Neural crest cell (in vitro differentiated cells): ENCODE measurements at regions not wholly inside any gene's neighbourhood (a gene's known extent, or its start where the extent isn't known, plus 50 kb on each side); places are given as distances from the start of the nearest gene placed in this dataset.

Experiments used
- DNase-seq: peaks from one replicate; pipeline ENCODE4 v3.0.0; 2021; ENCODE audit warnings: low read depth, mixed read lengths, low spot score
- H3K27ac Mint-ChIP-seq: one replicate; pipeline ENCODE4 v1.8.0; 2021; ENCODE audit warnings: mild to moderate bottlenecking, mixed read lengths; ENCODE audit not compliant: unreplicated experiment
- H3K27me3 Mint-ChIP-seq: 2 replicates; pipeline ENCODE4 v1.8.0; 2021; ENCODE audit warnings: low read depth, mild to moderate bottlenecking, mixed read lengths
- H3K36me3 Mint-ChIP-seq: 2 replicates; pipeline ENCODE4 v1.8.0; 2021; ENCODE audit warnings: low read depth, mild to moderate bottlenecking, mixed read lengths
- H3K4me1 Mint-ChIP-seq: 2 replicates; pipeline ENCODE4 v1.8.0; 2021; ENCODE audit warnings: mixed read lengths
- H3K4me3 Mint-ChIP-seq: one replicate; pipeline ENCODE4 v1.8.0; 2021; ENCODE audit warnings: mild to moderate bottlenecking, mixed read lengths
- H3K9me3 Mint-ChIP-seq: 2 replicates; pipeline ENCODE4 v1.8.0; 2021; ENCODE audit warnings: mixed read lengths
- TF ChIP-seq, protein P1 (sequence below): fragments of 200-600 bp; sonication (generic); conservative IDR thresholded peaks from 2 replicates; pipeline ENCODE4 v1.5.0; 2021; ENCODE audit warnings: antibody characterized with exemption, mild to moderate bottlenecking

DNA sequence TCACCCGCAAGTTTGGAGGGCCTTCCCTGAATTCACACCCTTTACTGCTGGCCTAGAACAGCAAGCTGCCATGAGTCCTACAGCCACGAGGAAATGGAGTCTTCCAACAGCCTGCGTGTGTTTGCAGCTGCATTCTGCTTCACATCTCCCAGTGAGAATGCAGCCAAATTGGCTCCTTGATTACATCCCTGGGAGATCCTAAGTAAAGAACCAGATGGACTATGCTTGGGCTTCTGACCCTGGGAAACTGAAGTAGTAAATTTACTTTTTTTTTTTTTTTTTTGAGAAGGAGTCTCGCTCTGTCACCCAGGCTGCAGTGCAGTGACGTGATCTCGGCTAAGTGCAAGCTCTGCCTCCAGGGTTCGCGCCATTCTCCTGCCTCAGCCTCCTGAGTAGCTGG is 617.0 kb upstream of the CDH18 start:
- Mint-ChIP-seq H3K9me3 (peaks cover 3% of the 10 kb centered on the region), H3K4me3 (no peak overlapping the region), H3K27ac (no peak overlapping the region), H3K36me3 (peaks cover 3% of the 10 kb centered on the region), H3K4me1 (peaks cover 5% of the 10 kb centered on the region), H3K27me3 (no peaks in the 10 kb centered on the region)
- no peak for DNase-seq
- TF ChIP-seq, protein P1, sequence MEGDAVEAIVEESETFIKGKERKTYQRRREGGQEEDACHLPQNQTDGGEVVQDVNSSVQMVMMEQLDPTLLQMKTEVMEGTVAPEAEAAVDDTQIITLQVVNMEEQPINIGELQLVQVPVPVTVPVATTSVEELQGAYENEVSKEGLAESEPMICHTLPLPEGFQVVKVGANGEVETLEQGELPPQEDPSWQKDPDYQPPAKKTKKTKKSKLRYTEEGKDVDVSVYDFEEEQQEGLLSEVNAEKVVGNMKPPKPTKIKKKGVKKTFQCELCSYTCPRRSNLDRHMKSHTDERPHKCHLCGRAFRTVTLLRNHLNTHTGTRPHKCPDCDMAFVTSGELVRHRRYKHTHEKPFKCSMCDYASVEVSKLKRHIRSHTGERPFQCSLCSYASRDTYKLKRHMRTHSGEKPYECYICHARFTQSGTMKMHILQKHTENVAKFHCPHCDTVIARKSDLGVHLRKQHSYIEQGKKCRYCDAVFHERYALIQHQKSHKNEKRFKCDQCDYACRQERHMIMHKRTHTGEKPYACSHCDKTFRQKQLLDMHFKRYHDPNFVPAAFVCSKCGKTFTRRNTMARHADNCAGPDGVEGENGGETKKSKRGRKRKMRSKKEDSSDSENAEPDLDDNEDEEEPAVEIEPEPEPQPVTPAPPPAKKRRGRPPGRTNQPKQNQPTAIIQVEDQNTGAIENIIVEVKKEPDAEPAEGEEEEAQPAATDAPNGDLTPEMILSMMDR: no peak

DNA sequence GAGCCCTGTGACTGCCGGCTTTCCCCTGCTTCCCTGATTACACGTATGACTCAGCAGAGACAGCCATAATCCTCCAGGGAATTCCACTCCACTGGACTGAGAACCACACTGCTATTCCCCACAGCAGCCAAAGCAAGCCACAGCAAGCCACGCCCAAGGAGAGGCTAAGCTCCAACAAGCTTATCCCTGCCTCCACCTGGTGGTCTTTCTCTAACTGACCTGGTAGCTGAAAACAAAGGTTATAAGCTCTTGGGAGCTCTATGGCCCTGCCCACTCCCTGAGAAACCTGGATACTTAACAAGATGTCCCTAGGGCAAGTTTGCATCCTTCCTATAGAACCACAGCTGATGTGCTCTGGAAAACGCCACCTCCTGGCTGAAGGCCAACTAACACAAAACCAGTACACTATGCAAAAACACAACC is 613.7 kb upstream of the CDH18 start:
- Mint-ChIP-seq H3K27me3 (no peaks in the 10 kb centered on the region), H3K4me1 (no peaks in the 10 kb centered on the region), H3K9me3 (peaks cover 3% of the 10 kb centered on the region), H3K36me3 (peaks cover 3% of the 10 kb centered on the region), H3K27ac (no peak overlapping the region), H3K4me3 (no peak overlapping the region)
- TF ChIP-seq, protein P1: peak; percentile 35
- DNase-seq: no peak

DNA sequence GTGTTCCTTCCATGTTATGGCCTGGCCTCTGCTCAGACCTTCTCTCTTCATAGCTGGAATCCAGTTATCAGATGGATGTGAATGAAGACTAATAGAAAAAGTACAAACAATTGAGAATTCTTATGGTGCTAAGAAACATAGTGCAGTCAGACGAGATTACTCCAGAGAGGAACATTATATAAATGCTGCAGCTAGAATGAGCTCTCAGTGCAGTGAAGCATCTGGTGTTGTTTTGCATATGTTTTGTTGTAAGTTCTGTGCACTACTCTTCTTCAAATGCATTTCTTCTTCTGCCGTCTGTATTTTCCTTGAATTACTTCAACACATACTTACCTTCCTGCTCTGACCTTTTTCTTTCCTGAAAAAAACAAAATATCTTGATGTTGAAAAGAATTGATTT is 602.4 kb upstream of the CDH18 start:
- peak overlapping the region; percentile 38 for H3K27ac Mint-ChIP-seq
- TF ChIP-seq, protein P1: no peak
- H3K27me3 Mint-ChIP-seq: no peaks in the 10 kb centered on the region
- H3K4me3 Mint-ChIP-seq: no peak overlapping the region
- H3K4me1 Mint-ChIP-seq: no peaks in the 10 kb centered on the region
- no peak for DNase-seq
- H3K36me3 Mint-ChIP-seq: no peaks in the 10 kb centered on the region
- no peaks in the 10 kb centered on the region for H3K9me3 Mint-ChIP-seq

DNA sequence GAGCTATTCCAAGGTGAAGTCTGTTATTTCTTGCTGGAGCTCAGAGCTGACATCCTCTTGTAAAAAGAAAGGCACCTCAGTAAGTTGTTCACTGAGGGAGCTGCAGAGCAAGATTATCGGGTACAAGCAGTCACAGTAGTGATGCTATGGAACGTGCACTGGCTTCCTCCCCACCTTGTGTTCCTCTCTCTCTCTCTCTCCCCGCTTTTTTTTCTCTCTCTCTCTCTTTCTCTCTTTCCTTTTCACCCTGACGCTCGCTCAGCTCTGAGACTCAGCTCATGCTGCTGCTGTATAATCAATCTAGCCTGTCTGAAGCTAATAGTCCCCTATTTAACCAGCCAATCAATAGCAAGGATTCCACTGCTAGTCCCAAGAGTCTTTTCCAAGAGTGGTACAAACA is 587.6 kb upstream of the CDH18 start:
- no peak overlapping the region for H3K27ac Mint-ChIP-seq
- TF ChIP-seq, protein P1: no peak
- H3K36me3 Mint-ChIP-seq: no peaks in the 10 kb centered on the region
- no peaks in the 10 kb centered on the region for H3K27me3 Mint-ChIP-seq
- no peak for DNase-seq
- no peaks in the 10 kb centered on the region for H3K9me3 Mint-ChIP-seq
- H3K4me3 Mint-ChIP-seq: peak overlapping the region; percentile 33
- peaks cover 19% of the 10 kb centered on the region for H3K4me1 Mint-ChIP-seq

DNA sequence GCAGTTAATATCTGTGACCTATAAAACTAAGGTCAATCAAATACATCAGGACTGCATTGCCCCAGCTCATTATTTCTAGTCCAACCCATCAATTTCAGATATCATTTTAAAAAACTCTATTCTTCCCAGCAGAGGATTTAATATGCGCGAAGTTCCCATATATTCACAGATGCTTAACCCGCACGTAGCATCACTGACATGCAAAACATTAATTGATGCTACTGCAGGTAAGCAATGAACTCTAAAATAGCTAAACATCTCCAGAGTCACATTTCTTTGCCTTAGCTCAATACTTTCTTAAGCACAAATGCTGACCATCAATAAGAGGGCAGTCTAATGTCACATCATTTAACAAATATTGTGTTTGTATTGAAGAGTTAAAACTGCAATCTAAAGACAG is 586.6 kb upstream of the CDH18 start:
- Mint-ChIP-seq H3K4me1 (peaks cover 19% of the 10 kb centered on the region), H3K36me3 (no peaks in the 10 kb centered on the region), H3K27ac (no peak overlapping the region), H3K9me3 (no peaks in the 10 kb centered on the region), H3K27me3 (no peaks in the 10 kb centered on the region), H3K4me3 (no peak overlapping the region)
- DNase-seq: no peak
- TF ChIP-seq, protein P1: no peak

DNA sequence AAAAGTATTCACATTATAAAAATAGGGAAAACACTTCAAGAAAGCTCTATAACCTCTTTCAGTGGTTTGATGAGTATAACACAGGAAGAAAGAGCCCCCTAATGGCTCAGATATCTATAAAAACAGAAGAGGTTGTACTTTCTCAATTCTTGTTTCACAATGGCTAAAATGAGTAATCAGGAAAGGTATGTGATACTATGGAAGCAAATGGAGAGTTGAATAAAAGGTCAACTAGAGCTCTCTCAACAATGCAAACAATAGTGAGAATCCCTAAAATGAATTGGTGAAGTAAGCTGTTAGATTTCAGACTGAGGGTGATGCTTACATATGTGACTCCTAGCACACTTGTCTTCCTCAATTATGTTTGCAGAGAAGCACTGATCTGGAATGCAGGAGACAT is 584.6 kb upstream of the CDH18 start:
- no peak overlapping the region for H3K27ac Mint-ChIP-seq
- no peaks in the 10 kb centered on the region for H3K36me3 Mint-ChIP-seq
- no peak overlapping the region for H3K4me3 Mint-ChIP-seq
- H3K27me3 Mint-ChIP-seq: no peaks in the 10 kb centered on the region
- TF ChIP-seq, protein P1: no peak
- no peaks in the 10 kb centered on the region for H3K9me3 Mint-ChIP-seq
- DNase-seq: no peak
- H3K4me1 Mint-ChIP-seq: peaks cover 19% of the 10 kb centered on the region
